ENCODE measurements at regions not wholly inside any gene's neighbourhood (a gene's known extent, or its start where the extent isn't known, plus 50 kb on each side); places are given as distances from the start of the nearest gene placed in this dataset.

DNA sequence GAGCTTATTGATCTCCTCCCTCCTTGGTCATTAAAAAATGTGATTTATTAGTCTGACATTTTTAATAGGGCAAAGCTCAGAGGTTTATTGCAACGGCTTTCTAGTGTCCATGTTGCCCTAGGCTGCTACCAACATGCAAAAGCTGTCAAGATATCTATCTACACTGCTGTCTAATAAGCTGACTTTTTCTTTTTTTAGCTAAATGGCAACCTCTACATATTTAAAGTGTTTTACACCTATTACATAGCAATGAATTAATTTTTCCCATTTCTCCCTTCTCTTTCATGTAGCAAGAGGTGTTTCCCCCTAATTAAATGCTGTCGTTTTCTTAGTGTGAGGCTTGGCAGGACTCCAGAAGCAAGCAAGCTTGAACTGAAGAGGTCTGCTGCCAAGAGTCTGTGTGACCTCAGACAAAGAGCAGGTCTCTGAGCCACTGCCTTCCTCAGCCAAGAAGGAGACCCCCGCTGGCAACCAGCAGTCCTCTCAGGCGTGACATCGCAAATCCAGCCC lies 79.4 kb downstream of the GAS1 start:
- TF ChIP-seq CTCF (IDR thresholded peaks at IDR 0.05 in 8 of 11, conservative IDR thresholded peaks at IDR 0.05 in 3 of 11) (no peak), POLR2A (IDR thresholded peaks at IDR 0.05) (no peak), POLR2AphosphoS5 (IDR thresholded peaks at IDR 0.05) (no peak)

All from spleen (tissue), 7 donors.